Activated CD4-positive, alpha-beta T cell treated with anti-CD3 and anti-CD28 coated beads, Interleukin-10, Interleukin-2, amounts not matched to agents 100 ng/mL and 50 ng/mL, durations not matched to agents 16 hours and 8 hours (primary cell): ENCODE measurements at regions not wholly inside any gene's neighbourhood (a gene's known extent, or its start where the extent isn't known, plus 50 kb on each side); places are given as distances from the start of the nearest gene placed in this dataset.

Source experiments
- DNase-seq: peaks from one replicate; pipeline ENCODE4 v3.0.0-alpha.2; 2020

- no peak for DNase-seq
Observed at GRCh38 chr2:125535089-125535488, 1120.9 kb upstream of the GYPC start.

GRCh38 chr2:125543968-125544514 is 1111.9 kb upstream of the GYPC start:
- no peak for DNase-seq

DNA sequence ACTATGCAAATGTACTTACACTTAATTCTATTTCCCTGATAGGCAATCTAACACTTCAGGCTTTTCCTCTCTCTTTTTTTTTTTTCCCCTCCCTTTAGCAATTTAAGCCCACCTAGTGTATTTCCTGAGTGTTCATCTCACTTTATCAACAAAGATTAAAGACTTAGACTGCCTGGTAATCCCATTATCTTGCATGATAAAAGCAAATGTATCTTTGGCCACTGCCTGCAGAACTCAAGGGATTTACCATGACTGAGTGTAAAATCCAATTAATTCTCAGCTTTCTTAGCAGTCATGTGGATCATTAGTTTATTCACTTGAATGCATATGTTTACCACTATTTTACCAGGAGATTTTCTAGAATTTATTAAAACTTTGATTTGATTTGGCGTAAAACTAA is 1102.2 kb upstream of the GYPC start:
- DNase-seq = no peak

GRCh38 chr2:125554956-125555355 is 1101.0 kb upstream of the GYPC start:
- DNase-seq = no peak

- no peak for DNase-seq
Observed at GRCh38 chr2:125559186-125559585, 1096.8 kb upstream of the GYPC start.

DNA sequence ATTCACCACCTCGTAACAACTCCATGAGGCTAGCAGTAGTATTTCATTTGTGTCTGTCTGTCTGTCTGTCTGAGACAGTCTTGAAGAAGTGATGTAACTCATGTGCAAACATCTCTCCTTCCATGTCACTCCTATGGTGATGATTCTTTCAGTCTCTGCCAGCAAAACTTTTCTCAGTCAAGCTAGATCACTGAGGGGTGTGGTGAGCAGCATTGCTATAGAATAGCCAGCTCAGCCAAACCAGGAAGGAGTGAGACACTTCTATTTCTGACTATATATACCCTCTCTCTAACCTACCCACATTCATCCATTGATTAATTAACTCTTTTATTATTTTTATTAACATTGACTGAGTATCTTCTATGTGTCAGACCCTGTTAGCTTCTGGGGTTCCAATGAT is 1095.1 kb upstream of the GYPC start:
- no peak for DNase-seq

DNA sequence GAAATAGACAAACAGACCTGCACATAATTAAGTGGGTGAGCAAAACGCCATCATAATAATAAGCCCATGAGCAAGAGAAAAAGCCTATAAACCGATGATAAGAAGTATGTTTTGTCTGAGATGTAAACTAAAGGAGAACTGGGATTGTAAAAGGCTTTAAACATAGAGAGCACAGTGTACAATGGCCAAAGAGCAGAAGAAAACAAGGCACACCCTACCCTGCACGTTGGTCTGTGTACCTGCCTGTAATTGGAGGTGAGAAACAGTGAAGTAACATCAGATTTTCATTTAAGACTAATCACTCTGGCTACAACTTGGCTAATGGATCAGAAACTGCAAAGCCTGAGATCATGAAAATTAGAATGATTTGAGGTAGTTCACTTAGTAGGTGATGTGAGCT is 1094.7 kb upstream of the GYPC start:
- no peak for DNase-seq

- no peak for DNase-seq
Observed at GRCh38 chr2:125562924-125563323, 1093.0 kb upstream of the GYPC start.

- no peak for DNase-seq
Observed at GRCh38 chr2:125564471-125564870, 1091.5 kb upstream of the GYPC start.

- DNase-seq = no peak
Observed at GRCh38 chr2:125566422-125566821, 1089.5 kb upstream of the GYPC start.

DNA sequence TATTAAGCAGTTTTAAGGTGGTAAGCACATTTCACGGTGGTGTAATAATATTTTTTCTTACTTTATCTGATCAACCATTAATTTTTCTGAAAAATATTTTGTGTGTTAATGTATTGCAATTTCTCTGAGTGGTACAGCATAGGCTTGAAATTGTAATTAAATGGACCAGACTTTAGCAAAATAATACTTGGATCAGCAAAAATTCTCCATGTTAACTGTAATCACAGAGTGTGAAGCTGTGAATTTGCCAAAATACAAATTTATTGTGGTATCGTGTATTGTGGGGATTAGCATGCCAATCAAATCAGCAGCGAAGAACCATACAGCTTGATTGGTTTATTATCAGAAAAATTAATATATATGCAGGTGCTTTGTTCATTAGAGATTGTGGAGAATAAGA is 1088.9 kb upstream of the GYPC start:
- DNase-seq = no peak

DNA sequence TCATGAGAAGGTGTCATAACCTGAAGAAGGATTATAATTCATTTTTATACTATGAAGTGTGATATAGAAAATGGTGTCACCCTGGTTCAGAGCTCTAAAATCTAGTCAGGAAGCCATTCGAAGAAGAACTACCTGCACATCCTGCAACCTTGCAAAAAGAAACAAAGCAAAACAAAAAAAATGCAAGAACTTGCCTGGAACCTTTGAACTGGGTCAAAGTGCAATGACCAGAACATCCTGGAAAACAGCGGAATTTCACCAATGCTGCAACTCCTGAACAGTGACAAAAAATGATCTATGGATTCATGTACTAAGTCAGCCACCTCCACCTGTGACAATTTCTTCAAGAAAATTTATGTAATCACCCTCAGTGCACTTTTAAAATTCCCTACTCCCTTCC is 1083.3 kb upstream of the GYPC start:
- no peak for DNase-seq

DNA sequence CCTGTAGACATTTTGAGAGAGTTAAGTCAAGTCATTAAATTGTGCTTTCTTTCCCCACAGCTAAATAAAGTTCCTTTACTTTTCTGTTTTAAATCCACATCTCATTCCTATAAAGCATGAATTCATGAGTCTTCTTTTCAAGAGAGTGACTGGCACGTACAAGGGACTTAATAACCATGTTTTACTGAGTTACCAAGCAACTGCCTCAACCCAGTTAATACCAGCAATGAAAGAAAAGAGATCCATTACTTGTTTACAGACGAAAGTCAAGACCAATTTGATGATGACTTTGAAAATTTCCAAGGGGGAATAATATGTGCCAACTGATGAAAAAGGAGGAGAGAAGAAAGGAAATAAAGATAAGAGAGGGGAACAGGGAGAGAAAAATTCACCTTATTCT is 1082.5 kb upstream of the GYPC start:
- no peak for DNase-seq

DNA sequence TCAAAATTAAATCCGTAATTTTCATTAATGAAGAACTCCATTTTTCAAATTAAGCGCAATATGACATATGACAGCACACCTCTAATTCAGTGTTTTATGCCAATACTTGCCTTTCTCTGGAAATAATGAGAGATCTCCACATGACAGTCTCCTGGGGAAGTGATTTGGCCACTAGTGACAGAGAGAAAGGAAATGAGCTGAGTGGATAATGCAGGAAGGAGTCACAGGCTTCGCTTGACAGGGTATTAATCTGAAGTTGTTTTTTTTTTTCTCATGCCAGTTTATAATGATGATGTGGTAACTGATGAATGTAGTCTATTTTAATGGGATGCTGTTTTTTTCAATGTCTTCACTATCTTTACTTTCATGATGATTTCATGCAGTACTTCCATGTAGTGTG is 1079.4 kb upstream of the GYPC start:
- DNase-seq = no peak

- no peak for DNase-seq
Observed at GRCh38 chr2:125581557-125581956, 1074.4 kb upstream of the GYPC start.

DNA sequence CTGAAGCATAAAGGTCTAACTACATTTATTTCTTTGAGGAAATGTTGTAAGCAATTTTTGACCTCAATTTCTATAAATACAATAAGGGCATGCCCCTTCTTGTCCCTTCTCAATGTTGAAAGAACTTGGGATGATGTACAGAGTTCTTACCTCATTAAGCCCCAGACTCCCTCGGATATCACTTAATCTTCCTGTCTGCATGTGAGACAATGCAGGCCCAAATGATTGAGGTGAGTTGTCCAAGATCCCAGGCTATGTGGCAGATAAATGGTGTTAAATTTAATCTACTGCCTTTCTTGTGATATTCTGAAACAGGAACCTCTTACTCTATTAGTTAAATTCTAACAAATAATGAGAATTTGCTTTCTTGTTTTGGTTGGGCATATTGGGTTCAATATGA is 1073.4 kb upstream of the GYPC start:
- DNase-seq = no peak

DNA sequence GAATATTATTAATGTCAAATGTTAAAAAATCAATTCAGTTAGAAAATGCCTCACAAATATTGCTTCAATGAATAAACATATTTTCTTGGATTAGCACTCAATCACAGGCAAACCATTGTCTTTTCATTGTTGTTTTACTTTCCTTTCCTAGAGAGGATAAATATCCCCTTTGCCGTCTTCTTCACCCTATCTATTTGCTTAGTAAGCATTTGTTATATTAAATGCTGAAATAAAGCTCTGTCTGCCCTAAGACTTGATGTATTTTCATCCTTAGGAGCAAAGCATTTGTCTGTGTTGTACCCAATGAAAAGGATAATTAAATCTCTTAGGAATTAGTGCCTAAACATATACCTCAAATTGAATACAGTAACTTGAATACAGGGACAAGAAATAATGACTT is 1071.2 kb upstream of the GYPC start:
- DNase-seq = no peak

GRCh38 chr2:125588780-125589179 is 1067.2 kb upstream of the GYPC start:
- DNase-seq = no peak

- no peak for DNase-seq
Observed at GRCh38 chr2:125591954-125592353, 1064.0 kb upstream of the GYPC start.

DNA sequence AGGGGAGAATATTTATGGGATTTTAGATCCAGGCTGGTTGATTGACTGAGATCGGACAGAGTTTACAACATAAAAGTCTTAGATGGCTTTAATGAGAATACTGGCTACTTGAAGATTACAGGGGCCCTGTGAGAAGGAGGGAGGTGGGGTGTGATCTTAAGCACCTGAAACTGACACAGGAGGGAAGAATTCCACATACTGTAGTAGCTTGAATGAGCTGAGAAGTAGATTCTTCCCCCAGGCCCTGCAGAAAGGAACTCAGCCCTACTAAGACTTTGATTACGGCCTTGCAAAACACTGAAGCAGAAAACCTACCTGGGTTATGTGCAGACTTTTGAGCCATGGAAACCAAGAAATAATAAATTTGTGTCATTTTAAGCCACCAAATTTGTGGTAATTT is 1062.9 kb upstream of the GYPC start:
- no peak for DNase-seq

- DNase-seq = no peak
Observed at GRCh38 chr2:125596612-125597011, 1059.3 kb upstream of the GYPC start.

- no peak for DNase-seq
Observed at GRCh38 chr2:125615438-125615837, 1040.5 kb upstream of the GYPC start.

DNA sequence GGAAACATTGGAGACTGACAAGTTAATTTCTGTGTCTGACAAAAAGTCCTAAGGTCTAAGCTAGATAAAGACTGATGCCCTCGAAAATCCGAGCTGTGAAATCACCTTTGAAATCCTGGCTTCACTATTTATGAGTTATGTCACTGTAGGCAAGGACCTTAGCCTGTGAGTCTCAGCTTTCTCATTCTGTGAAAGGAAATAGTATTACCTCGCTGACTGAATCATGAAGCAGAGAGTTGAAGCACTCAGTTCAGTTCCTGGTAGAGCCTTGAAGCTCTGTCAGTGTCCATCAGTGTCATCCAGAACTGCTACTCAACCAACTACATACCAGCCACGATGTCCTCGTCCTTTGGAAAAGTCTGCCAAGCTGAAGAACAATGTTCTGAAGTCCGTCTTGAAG is 1025.6 kb upstream of the GYPC start:
- no peak for DNase-seq

DNA sequence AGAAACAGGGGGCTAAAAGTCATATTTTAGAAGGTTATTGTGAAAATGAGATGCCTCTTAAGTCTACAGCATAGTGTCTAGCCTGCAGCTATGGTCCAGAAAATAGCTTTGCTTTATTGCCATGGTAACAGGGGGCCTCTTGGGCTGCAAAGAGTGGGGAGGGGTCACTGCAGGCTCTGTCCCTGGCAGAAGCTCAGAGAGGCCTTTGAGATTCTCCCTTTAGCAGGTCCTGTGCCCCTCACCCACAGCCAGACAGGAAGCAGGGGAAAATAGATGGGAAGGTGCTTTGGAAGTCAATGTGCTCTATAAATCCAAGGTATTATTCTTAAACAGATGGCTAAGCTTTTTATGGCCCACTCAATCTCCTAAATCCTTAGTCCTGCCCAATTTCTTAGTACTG is 1021.3 kb upstream of the GYPC start:
- DNase-seq = no peak

DNA sequence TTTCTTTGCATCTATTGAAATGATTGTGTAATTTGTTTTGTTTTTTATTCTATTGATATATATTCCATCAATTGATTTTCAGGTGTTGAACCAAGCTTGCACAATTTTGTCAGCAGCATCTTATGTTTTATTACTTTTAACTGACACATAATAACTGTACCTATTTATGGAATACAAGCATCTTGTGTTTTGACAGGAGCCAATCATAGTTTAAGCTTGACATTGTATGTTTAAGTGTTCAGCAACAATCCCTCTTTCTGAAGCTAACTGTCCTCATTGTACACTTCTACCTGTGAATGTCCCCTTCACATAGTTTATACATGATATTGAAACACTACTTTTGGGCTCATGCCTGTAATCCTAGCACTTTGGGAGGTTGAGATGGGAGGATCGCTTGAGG is 1017.6 kb upstream of the GYPC start:
- DNase-seq = no peak

- DNase-seq = no peak
Observed at GRCh38 chr2:125642032-125642431, 1013.9 kb upstream of the GYPC start.
